Osteocyte (in vitro differentiated cells): ENCODE measurements at regions not wholly inside any gene's neighbourhood (a gene's known extent, or its start where the extent isn't known, plus 50 kb on each side); places are given as distances from the start of the nearest gene placed in this dataset.

ENCODE experiments used
- DNase-seq: peaks from one replicate; pipeline ENCODE4 v3.0.0; 2021; ENCODE audit warnings: mixed read lengths; ENCODE audit not compliant: unreplicated experiment; ENCODE audit errors: extremely low spot score
- H3K27ac Mint-ChIP-seq: one replicate; pipeline ENCODE4 v1.8.0; 2021; ENCODE audit warnings: mild to moderate bottlenecking, mixed read lengths; ENCODE audit not compliant: unreplicated experiment
- H3K27me3 Mint-ChIP-seq: one replicate; pipeline ENCODE4 v1.8.0; 2021; ENCODE audit warnings: mixed read lengths; ENCODE audit not compliant: unreplicated experiment
- H3K36me3 Mint-ChIP-seq: one replicate; pipeline ENCODE4 v1.8.0; 2021; ENCODE audit warnings: mixed read lengths; ENCODE audit not compliant: unreplicated experiment
- H3K4me1 Mint-ChIP-seq: one replicate; pipeline ENCODE4 v1.8.0; 2021; ENCODE audit warnings: mixed read lengths; ENCODE audit not compliant: unreplicated experiment
- H3K4me3 Mint-ChIP-seq: one replicate; pipeline ENCODE4 v1.8.0; 2021; ENCODE audit warnings: mild to moderate bottlenecking, moderate library complexity, mixed read lengths; ENCODE audit not compliant: unreplicated experiment
- H3K9me3 Mint-ChIP-seq: one replicate; pipeline ENCODE4 v1.8.0; 2021; ENCODE audit warnings: mixed read lengths; ENCODE audit not compliant: unreplicated experiment
- TF ChIP-seq, protein P1 (sequence below): fragments of 200-600 bp; sonication (generic); IDR thresholded peaks from 2 replicates; pipeline ENCODE4 v1.5.0; 2021; ENCODE audit warnings: antibody characterized with exemption, mild to moderate bottlenecking, moderate library complexity

GRCh38 chr7:81211934-81212320 lies 293.1 kb upstream of the SEMA3C start:
- Mint-ChIP-seq H3K4me1 (no peaks in the 10 kb centered on the region), H3K27me3 (no peaks in the 10 kb centered on the region), H3K9me3 (no peaks in the 10 kb centered on the region), H3K4me3 (no peak overlapping the region), H3K36me3 (no peaks in the 10 kb centered on the region), H3K27ac (no peak overlapping the region)
- TF ChIP-seq, protein P1, sequence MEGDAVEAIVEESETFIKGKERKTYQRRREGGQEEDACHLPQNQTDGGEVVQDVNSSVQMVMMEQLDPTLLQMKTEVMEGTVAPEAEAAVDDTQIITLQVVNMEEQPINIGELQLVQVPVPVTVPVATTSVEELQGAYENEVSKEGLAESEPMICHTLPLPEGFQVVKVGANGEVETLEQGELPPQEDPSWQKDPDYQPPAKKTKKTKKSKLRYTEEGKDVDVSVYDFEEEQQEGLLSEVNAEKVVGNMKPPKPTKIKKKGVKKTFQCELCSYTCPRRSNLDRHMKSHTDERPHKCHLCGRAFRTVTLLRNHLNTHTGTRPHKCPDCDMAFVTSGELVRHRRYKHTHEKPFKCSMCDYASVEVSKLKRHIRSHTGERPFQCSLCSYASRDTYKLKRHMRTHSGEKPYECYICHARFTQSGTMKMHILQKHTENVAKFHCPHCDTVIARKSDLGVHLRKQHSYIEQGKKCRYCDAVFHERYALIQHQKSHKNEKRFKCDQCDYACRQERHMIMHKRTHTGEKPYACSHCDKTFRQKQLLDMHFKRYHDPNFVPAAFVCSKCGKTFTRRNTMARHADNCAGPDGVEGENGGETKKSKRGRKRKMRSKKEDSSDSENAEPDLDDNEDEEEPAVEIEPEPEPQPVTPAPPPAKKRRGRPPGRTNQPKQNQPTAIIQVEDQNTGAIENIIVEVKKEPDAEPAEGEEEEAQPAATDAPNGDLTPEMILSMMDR: no peak
- DNase-seq: no peak

- TF ChIP-seq, protein P1: no peak
- Mint-ChIP-seq H3K27ac (no peak overlapping the region), H3K36me3 (no peaks in the 10 kb centered on the region), H3K27me3 (no peaks in the 10 kb centered on the region), H3K9me3 (no peaks in the 10 kb centered on the region), H3K4me1 (no peaks in the 10 kb centered on the region), H3K4me3 (no peak overlapping the region)
- no peak for DNase-seq
Observed at GRCh38 chr7:81211204-81211933, 292.5 kb upstream of the SEMA3C start.

- H3K27ac Mint-ChIP-seq: no peak overlapping the region
- no peaks in the 10 kb centered on the region for H3K36me3 Mint-ChIP-seq
- H3K27me3 Mint-ChIP-seq: no peaks in the 10 kb centered on the region
- H3K9me3 Mint-ChIP-seq: no peaks in the 10 kb centered on the region
- no peak overlapping the region for H3K4me3 Mint-ChIP-seq
- DNase-seq: no peak
- no peaks in the 10 kb centered on the region for H3K4me1 Mint-ChIP-seq
- TF ChIP-seq, protein P1: no peak
Observed at GRCh38 chr7:81210137-81211064, 291.6 kb upstream of the SEMA3C start.

- Mint-ChIP-seq H3K27me3 (no peaks in the 10 kb centered on the region), H3K4me3 (no peak overlapping the region), H3K9me3 (no peaks in the 10 kb centered on the region), H3K4me1 (no peaks in the 10 kb centered on the region), H3K36me3 (no peaks in the 10 kb centered on the region), H3K27ac (no peak overlapping the region)
- TF ChIP-seq, protein P1: no peak
- DNase-seq: no peak
Observed at GRCh38 chr7:81209059-81209458, 290.2 kb upstream of the SEMA3C start.

DNA sequence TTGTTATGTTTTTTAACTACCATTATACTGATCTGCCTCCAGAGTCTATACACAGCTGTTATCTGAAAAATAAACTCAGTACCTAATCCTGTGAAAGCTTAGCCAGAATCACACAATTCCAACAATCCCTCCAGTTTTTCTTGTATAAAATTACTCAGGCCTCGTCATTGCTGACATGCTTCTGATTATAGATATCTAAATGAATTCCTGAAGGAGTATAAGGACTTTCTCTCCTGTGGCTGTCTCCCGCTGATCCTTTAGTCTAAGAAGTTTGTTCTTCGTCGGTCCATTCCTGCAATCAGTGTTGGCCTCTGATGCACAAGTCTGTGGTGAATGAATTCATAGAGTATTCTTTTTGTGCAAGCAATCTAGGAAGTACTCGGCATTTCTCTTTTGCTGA lies 288.9 kb upstream of the SEMA3C start:
- H3K27ac Mint-ChIP-seq: no peak overlapping the region
- TF ChIP-seq, protein P1: no peak
- H3K9me3 Mint-ChIP-seq: no peaks in the 10 kb centered on the region
- no peak for DNase-seq
- H3K36me3 Mint-ChIP-seq: no peaks in the 10 kb centered on the region
- no peaks in the 10 kb centered on the region for H3K27me3 Mint-ChIP-seq
- H3K4me1 Mint-ChIP-seq: no peaks in the 10 kb centered on the region
- no peak overlapping the region for H3K4me3 Mint-ChIP-seq
